Fibroblast of skin of scalp (primary cell): ENCODE measurements at regions not wholly inside any gene's neighbourhood (a gene's known extent, or its start where the extent isn't known, plus 50 kb on each side); places are given as distances from the start of the nearest gene placed in this dataset.

Experiments
- DNase-seq: peaks from one replicate; pipeline ENCODE4 v3.0.0-alpha.2; 2013

DNA sequence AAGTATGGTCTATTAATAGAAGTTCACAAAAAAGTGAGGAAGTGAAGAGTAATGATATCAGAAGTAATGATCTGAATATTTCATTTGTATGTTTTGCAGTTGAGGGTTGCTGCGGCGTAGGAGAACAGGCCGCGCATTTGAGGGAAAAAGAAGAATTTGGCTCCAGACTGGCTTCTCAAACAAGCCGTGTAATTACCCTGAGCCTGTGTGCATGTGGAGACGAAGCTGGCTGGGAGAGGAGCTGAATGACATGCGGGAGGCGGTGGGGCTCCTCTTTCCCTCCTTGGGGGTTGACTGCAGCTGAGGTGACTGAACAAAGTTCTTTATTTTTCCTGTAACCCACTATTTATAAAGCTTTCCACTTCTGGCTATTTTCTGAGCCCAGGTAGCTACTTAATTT is 115.5 kb upstream of the AFDN start:
- DNase-seq: no peak

DNA sequence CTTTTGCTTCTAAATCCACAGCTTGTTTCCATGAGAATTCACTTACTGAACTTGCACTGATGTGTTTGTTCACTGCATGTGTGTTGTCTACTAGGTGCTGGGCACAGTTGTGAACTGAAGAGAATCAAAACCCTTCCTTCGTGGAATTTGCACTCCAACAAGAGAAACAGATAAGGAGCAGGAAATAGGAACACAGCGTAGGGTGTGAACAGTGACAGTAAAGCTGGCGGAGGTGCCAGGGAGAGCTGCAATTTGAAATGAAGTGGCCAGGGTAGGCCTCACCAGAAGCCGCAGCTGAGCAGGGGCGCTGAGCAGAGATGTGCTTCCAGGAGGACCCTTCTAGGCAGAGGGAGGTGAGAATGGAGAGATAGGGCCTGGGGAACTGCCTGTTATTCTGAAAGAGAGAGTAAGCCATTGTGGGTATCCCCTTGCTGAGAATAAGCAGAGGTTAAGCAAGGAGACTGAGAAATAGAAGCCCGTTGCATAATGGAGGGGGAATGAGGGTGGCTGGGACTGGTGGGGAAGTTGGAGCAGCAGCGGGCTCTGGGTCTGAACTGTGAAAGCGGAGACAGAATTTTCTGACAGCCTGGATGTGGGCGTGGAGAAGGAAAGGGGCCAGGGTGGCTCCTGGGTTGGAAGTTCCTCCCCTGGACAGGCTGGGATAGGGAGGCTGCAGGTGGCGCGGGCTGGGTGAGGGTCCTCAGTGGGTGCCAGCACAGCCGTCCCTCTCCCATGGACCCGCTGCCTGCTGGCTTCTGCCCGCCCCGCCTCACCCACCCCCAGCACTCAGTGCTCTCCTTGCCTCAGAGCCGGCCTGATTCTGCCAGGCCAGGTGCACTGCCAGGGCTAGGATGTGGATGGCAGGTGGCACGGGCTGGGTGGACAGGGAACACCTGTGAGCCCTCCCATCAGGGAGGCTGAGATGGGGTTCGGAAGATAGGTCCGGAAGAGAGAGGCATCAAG is 114.7 kb upstream of the AFDN start:
- DNase-seq: no peak

- no peak for DNase-seq
Observed at GRCh38 chr6:167712731-167713475, 113.8 kb upstream of the AFDN start.

DNA sequence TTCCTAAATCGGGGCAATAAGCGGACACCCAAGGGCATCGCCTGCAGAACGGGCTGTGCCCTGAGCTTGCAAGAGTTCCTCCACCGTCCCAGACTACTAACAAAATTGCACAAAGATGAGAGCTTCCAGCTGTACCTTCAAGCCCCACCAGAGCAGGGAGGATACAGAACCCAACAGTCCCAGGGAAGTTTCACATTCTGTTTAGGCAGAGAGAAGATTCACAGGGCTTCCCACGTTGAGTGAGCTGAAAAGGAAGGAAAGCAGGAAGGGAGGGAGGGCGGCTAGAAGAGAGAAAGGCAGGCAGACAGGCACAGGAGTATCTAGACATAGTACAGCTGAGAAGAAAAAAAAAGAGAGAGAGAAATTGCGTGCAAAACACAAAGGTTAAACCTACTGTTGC is 112.6 kb upstream of the AFDN start:
- no peak for DNase-seq

DNA sequence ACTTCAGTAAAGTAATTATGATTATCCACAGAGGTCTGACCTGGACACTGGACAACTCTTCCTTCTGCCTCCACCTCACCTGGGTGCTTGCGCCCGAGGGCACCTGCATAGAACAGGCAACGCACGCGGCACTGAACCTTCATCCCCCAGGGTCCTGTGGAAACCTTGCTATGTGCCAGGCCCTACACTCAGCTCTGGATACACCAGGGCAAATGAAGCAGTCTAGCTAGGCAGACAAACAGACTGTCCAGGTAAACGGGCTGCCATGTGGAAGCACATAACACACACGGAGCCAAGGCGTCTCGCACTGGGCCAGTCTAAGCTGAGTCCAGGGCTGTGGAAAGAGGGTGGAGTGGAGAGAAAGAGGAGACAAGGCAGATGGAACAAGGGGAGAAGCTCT is 109.3 kb upstream of the AFDN start:
- DNase-seq: no peak

GRCh38 chr6:167717867-167718266 is 108.8 kb upstream of the AFDN start:
- no peak for DNase-seq

GRCh38 chr6:167719920-167720319 is 106.8 kb upstream of the AFDN start:
- DNase-seq: no peak

DNA sequence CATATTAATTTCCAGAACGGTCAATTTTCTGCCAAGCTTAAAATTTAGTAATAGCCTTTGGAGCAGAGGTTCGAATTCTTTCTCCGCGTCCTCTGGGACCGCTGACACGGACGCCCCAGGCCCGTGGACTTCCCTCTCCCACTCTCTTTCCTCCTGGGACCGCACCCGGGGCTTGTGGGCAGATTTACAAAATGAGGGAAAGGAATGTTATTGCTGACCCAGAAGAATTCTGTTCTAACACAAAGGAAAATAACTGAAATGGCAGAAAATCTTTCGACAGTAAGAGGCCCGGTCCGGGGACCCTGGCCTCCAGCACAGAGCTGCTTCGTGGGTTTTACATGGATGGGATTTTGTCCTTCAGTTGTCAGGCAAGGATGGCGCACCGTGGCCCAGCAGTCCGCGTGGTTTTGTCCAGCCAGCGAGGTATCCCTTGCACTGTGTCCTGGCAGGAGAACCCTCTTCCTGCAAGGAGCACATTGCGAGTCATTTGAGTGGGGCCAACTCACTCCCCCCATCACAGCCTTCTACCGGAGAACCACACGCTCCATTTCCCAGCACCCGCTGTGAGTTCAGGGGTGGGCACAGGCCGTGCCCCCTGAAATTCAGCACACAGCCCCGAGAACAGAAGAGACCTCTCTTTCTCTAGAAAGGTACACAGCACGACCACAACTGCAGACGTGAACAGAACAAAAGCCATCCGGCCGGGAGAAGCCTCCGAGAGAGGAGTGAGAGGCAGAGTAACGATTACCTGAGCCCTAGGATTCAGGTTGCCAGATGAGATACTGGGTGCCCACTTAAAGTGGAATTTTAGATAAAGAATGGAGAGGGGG is 106.0 kb upstream of the AFDN start:
- no peak for DNase-seq

GRCh38 chr6:167721291-167721690 is 105.4 kb upstream of the AFDN start:
- no peak for DNase-seq

DNA sequence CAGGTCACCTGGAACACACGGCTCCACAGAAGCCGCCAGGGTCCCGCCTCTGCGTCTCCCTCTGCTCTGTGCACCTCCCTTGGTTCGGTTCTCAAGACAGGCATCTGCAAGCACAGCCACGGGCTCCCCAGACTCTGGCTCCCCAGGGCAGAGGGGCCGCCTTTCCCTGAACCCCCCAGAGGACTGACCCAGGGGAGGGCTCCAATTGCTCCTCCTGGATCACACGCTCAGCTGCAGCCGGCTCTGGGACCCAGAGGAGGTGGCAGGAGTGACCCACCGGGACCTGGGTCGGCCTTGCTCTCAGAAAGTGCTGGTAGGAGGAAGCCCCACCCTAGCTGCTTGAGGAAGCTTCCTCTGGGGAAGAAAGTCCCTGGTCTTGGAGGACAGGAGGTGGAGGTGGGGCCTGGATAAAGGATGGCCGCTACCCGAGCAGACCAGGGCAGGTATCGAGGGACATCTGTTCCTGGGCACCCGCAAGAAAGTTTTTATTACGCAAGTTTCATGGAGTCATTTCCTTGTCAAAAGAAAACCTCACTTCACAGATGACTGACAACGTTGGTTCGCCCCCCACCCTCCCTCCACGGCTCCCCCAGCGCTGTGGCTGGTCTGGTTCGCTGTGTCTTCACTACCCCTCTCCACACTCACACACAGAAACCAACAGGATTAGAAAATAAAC is 103.9 kb upstream of the AFDN start:
- DNase-seq: no peak

DNA sequence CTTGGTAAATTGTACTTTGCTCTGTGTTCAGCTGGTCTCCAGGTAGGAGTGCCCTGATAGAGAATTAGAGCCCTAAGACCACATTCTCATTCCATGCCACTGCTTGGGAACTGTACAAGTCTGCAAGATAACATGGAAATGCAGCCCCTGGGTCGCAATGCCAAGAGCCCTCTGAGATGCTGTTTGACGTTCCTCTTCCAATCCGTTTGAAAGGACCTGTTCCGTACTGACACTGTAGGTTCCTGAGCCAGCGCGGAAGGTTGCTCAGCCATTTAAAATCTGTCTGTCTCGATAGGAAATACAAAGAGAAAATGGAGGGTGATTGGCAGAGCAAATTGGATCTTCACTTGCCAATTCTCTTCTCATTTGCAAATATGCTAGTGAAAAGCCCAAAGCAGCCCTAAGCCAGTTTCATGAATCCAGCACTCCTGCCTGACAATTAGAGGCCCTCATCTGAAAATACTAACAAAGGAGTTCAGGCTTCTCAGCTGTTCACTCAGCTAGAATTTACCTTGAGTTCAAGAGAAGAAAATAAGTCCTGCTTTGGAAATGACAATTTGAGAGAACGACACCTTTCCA is 100.6 kb upstream of the AFDN start:
- DNase-seq: no peak

GRCh38 chr6:167730441-167730840 is 96.3 kb upstream of the AFDN start:
- no peak for DNase-seq

GRCh38 chr6:167731216-167731615 is 95.5 kb upstream of the AFDN start:
- no peak for DNase-seq

DNA sequence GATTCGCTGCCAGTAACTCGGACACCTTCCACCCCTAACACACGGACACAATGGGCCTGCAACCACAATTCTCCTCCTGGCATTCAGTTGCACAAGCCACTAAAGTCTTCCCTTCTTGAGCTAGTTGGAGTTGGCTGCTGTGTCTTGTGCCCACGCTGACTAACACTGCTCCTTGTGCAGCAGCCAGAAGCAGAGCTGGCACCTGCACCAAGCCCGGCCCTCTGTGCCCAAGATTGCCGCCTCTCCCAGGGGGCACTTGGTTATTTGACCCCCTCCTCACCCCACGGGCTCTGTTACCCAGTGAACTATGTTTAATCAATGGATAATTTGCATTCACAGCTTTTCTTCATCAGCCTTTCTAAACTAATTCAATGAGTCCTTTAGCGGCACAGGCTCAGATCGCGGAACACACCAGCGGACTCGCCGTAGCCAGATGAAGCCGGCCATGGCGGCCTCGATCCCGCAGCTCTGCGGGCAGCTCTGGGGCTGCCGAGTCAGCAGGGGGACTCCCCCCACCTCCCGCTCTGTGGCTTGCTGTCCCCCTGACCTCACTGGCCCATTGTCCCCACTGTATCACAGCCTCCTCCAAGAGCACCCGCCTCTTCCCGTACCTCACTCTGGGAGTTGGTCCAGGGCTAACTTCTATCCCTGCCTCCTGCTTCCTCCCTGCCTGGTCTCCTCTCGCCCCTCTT is 94.8 kb upstream of the AFDN start:
- DNase-seq: no peak

GRCh38 chr6:167733740-167734661 is 92.7 kb upstream of the AFDN start:
- DNase-seq: peak; percentile 21

DNA sequence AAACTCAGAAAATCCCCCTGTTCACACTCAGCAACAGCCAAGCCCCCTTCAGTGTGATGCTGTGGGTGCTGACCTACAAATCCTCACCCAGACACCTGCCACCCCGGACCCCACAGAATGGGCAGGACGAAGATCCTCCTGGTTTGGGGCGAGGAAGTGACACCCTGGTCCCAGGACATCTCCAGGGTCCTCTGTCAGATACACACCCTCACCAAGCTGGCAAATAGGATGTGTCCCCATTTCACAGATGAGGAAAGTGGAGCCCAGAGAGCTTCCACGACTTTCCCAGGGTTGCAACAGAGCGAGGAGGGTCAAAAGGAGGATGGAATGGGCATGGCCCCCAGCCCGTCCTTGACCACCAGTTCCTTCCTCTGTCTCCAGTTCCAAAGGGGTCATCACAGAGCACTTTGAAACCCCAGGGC is 92.0 kb upstream of the AFDN start:
- no peak for DNase-seq

DNA sequence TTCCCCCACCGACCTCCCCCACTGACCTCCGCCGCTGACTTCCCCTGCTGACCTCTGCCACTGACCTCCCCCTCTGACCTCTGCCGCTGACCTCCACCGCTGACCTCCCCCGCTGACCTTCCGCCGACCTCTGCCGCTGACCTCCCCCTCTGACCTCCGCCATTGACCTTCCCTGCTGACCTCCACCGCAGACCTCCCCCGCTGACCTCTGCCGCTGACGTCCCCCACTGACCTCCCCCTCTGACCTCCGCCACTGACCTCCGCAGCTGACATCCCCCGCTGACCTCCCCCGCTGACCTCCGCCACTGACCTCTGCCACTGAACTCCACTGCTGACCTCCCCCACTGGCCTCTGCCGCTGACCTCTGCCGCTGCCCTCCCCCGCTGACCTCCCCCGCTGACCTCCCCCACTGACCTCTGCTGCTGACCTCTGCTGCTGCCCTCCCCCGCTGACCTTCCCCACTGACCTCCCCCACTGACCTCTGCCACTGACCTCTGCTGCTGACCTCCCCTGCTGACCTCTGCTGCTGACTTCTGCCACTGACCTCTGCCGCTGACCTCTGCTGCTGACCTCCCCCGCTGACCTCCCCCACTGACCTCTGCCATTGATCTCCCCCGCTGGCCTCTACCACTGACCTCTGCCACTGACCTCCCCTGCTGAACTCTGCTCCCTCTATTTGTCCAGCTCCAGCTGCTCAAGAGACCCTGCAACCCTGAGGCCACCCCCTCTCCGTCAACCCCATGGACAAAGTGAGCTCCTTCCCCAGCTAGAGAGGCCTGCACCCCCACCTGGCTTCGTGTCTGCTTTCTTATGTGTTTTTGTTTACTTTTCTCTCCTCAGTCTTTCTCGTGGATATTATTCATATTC is 91.4 kb upstream of the AFDN start:
- DNase-seq: no peak

DNA sequence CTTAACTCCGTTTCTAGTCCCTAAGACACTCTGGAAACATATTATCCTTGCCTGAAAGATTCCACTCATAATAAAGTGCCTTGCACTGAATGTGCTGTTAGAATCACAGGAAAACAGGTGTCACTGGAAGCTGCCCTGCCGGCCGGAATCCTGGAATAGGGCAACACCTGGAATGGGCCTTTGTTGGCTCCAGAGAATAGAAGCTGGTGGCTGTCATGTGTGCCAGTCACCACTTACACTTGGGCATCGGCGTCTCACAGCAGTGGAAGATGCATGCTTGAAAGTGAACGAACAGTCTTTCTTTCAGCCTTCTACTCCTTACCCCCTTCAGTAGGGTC is 90.8 kb upstream of the AFDN start:
- DNase-seq: no peak

DNA sequence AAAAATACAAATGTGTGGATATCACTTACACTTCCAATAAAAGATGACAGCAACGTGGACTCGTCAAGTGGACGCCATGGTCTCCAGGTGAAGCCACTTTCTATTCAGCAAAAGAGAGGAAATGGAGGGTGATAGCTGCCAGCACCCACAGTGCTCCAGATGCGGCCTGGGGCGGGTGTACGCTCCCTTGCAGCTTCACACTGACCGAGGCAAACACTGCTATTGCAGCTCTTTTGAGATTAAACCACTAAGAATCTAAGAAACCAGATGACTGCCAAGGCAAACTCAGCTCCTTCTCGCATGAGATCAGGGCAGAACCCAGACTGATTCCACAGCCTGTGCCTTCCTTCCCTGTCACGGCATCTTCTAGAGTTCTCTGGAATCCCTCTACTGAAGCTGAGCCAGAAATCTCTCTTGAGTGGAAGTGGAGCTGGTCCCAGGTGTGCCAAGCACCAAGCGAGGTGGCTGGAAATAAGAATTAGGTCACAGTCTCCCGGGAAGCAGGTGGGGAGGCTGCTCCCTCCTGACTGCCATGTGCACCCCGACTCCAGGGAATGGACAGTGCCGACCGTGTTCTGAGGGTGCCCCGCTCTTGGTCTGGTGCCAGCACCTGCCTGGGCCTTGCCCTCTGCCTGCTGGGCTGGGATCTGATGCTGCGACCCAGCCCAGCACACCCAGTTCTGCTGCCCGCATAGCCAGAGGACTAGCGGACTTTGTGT is 90.1 kb upstream of the AFDN start:
- no peak for DNase-seq
